ENCODE measurements at regions not wholly inside any gene's neighbourhood (a gene's known extent, or its start where the extent isn't known, plus 50 kb on each side); places are given as distances from the start of the nearest gene placed in this dataset.

- no peak for TF ChIP-seq POLR2AphosphoS5 (IDR thresholded peaks at IDR 0.05; ENCODE audit: low read depth, low read length)
- TF ChIP-seq FOXP2 (optimal IDR thresholded peaks at IDR 0.05; ENCODE audit: borderline replicate concordance, extremely low read depth, extremely low read length, insufficient read depth), result no peak
- no peak for TF ChIP-seq TAF1 (IDR thresholded peaks at IDR 0.05; ENCODE audit: borderline replicate concordance, insufficient read depth, low read length)
- TF ChIP-seq REST (IDR thresholded peaks at IDR 0.05; ENCODE audit: insufficient read depth in 1 of 2, low read depth in 2 of 2, low read length in 2 of 2), result no peak
- no peak for TF ChIP-seq SIN3A (IDR thresholded peaks at IDR 0.05; ENCODE audit: borderline replicate concordance, insufficient read depth, low read length)
Measured at GRCh38 chr2:103208916-103209315, 447.1 kb downstream of the TMEM182 start.

GRCh38 chr2:103213028-103213542, 451.3 kb downstream of the TMEM182 start:
- TF ChIP-seq SIN3A (IDR thresholded peaks at IDR 0.05; ENCODE audit: borderline replicate concordance, insufficient read depth, low read length) (no peak), TAF1 (IDR thresholded peaks at IDR 0.05; ENCODE audit: borderline replicate concordance, insufficient read depth, low read length) (no peak), POLR2AphosphoS5 (IDR thresholded peaks at IDR 0.05; ENCODE audit: low read depth, low read length) (no peak), FOXP2 (optimal IDR thresholded peaks at IDR 0.05; ENCODE audit: borderline replicate concordance, extremely low read depth, extremely low read length, insufficient read depth) (no peak), REST (IDR thresholded peaks at IDR 0.05; ENCODE audit: insufficient read depth in 1 of 2, low read depth in 2 of 2, low read length in 2 of 2) (no peak)

- TF ChIP-seq FOXP2 (optimal IDR thresholded peaks at IDR 0.05; ENCODE audit: borderline replicate concordance, extremely low read depth, extremely low read length, insufficient read depth) (no peak), SIN3A (IDR thresholded peaks at IDR 0.05; ENCODE audit: borderline replicate concordance, insufficient read depth, low read length) (no peak), TAF1 (IDR thresholded peaks at IDR 0.05; ENCODE audit: borderline replicate concordance, insufficient read depth, low read length) (no peak), POLR2AphosphoS5 (IDR thresholded peaks at IDR 0.05; ENCODE audit: low read depth, low read length) (no peak), REST (IDR thresholded peaks at IDR 0.05; ENCODE audit: insufficient read depth in 1 of 2, low read depth in 2 of 2, low read length in 2 of 2) (no peak)
Measured at GRCh38 chr2:103218516-103218915, 456.7 kb downstream of the TMEM182 start.

- TF ChIP-seq REST (IDR thresholded peaks at IDR 0.05; ENCODE audit: insufficient read depth in 1 of 2, low read depth in 2 of 2, low read length in 2 of 2) (no peak), TAF1 (IDR thresholded peaks at IDR 0.05; ENCODE audit: borderline replicate concordance, insufficient read depth, low read length) (no peak), SIN3A (IDR thresholded peaks at IDR 0.05; ENCODE audit: borderline replicate concordance, insufficient read depth, low read length) (no peak)
Measured at GRCh38 chr2:103219398-103219797, 457.6 kb downstream of the TMEM182 start.

- no peak for TF ChIP-seq SIN3A (IDR thresholded peaks at IDR 0.05; ENCODE audit: borderline replicate concordance, insufficient read depth, low read length)
- no peak for TF ChIP-seq REST (IDR thresholded peaks at IDR 0.05; ENCODE audit: insufficient read depth in 1 of 2, low read depth in 2 of 2, low read length in 2 of 2)
- no peak for TF ChIP-seq POLR2AphosphoS5 (IDR thresholded peaks at IDR 0.05; ENCODE audit: low read depth, low read length)
- TF ChIP-seq TAF1 (IDR thresholded peaks at IDR 0.05; ENCODE audit: borderline replicate concordance, insufficient read depth, low read length), result no peak
- no peak for TF ChIP-seq FOXP2 (optimal IDR thresholded peaks at IDR 0.05; ENCODE audit: borderline replicate concordance, extremely low read depth, extremely low read length, insufficient read depth)
Measured at GRCh38 chr2:103222969-103223368, 461.1 kb downstream of the TMEM182 start.
